HG03521 (cell line): ENCODE measurements at regions not wholly inside any gene's neighbourhood (a gene's known extent, or its start where the extent isn't known, plus 50 kb on each side); places are given as distances from the start of the nearest gene placed in this dataset.

Experiments used
- ATAC-seq: cut with Tn5 transposase; IDR thresholded peaks from one replicate; pipeline ENCODE4 v1.9.1; 2021; ENCODE audit warnings: mild to moderate bottlenecking, moderate library complexity; ENCODE audit not compliant: unreplicated experiment

DNA sequence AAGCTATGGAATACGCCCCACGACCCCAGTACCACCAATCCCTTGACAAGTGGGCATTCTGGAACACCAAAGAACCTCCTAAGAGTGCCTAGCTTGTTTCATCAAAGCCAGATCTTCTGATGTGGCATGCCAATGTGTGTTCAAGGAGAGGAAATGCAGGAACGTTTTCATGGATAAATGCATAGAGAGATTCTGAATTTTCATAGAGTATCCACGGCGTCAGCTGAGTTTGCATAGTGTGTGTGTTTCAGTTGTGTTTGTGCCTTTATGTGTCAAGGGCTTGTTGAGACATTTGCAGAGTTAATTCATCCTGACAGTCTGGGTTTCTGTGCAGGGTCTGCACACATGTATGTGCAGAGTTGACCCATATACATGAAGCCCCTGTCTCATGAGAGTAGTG lies 172.7 kb upstream of the LRFN2 start:
- no peak for ATAC-seq

DNA sequence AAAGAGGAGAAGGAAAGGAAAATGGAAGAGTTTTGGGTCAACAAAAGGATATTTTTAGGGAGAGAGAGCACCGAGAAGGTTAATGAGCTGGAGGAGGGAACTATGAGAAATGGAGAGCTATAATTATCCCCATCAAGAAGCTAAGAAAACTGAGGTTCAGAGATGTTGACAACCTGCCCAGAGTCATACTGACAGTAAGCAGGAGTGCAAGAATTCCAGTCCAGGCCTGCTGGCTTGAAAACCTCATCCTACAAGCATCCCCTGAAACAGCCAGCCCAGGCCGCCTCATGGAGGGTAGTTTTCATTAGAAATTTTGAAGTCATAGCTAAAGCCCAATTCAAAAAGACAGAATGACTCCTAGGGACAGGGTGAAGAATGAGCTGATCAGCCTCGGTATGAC lies 172.1 kb upstream of the LRFN2 start:
- ATAC-seq = no peak

DNA sequence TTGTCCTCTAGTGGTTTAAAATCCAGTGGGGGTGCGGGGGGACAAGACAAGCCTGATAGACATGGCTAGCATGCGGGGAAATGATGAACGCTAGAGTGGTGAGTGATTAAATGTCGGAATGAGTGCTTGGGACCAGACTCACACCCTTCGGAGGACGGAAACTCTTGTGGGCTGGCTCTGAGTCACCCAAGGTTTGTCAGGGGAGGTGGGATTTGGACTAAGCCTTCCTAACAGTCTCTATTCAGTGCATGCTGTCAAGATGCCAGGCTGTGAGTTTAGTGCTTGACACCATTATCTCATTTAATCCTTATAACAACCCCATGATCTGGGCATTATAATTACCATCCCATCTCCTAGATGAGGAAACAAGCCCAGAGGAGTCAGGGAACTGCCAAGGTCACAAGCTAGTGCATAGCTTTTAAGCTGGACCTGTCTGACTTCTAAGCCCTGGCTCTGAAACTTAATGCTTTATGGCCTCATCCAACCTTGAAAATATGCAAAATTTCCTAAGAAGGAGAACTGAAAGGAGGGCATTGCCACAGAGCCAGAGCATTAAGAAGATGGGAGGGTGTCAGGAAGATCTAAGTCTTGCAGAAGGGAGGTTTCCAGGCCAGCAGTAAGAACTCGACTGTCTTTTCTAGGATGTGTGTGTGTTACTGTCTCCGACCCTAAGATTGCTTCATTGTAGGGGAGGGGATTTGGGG lies 168.7 kb upstream of the LRFN2 start:
- ATAC-seq = no peak

DNA sequence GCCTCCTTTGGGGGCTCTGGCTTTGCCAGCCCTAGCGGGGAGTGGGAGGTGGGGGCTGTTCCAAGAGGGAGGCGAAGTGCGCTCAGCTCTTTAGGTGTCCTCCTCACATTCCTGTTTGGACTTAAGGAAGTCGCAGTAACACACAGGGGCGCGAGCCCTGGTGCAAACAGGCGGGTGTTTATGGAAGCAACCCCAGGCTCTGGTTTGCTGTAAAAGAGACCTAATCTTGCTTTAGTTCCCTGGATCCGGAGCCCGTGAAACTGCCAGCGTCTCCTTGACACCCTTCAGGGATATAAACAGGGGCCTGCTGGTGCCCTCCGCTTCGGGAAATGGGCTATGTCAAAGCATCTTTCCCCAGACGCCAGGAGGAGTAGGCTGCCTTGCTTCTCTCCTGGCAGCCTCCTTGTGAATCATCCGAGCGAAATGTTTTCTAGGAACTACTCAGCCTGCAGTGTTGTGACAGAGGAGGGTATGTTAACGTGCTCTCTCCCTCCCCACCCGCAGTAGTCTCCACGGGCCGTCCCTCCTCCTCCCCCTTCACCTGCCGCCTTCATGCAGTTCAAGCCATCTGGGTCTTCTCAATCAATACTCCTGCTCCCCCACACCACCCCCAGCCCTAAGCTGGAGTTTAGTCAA lies 168.0 kb upstream of the LRFN2 start:
- ATAC-seq = no peak

DNA sequence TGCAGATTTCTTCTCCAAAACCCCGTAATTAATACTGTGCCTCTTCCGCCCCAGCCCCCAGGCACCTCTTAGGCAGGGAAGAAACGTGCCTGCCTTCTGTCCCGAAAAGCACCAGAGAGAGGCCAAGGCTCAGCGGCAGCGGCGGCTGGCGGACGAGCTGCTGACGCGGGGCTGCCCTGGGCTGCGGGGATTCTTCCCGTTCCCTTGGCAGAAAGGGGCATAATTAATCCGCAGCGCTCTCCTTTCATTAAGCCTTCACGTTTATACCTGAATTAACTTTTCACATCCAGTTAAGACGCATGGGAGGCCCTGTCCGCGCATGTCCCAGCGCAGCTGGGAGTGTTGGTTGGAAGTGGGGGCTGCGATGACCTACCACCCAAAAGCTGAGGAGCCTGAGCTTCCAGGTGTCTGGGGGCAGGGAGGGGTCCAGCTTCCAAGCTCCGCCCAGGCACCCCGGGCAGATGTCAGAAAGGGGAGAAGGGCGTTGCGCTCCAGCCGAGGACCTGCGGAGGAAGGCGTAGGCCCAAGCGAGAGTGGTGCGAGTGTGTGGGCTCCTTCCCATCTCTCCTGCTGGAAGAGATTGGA lies 167.4 kb upstream of the LRFN2 start:
- no peak for ATAC-seq

DNA sequence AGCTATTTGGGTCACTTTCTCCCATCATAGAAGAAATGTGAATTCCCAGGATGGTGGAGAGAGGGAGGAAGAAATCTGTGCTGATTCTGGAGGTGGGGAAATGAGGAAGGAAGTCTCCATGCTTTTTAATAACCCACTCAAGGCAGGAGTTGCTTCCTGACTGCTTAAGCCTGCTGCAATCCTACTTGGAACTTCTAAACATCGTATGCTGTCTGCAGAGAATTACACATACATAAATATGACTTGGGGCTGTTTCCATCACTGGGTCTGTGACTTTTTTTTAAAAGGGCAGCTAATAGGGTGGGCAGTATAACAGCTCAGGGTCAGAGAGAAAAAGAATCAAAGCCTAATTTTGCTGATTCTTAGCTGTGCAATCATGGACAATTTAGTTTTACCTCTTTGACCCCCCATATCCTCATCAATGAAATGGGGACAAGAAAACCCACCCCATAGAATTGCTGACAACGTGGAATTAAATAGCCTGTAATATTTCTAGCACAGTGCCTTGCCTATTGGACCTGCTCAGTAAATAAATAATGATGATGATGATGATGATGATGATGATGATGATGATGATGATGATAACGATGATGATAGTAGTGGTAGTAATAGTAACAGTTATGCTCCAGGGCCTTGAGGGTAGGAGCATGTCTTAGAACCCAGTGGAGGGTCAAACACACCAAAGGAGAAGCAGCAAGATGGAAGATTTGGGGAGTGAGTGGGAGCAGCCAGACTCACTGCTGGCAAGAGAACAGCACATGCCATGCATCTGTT lies 166.7 kb upstream of the LRFN2 start:
- ATAC-seq = no peak

DNA sequence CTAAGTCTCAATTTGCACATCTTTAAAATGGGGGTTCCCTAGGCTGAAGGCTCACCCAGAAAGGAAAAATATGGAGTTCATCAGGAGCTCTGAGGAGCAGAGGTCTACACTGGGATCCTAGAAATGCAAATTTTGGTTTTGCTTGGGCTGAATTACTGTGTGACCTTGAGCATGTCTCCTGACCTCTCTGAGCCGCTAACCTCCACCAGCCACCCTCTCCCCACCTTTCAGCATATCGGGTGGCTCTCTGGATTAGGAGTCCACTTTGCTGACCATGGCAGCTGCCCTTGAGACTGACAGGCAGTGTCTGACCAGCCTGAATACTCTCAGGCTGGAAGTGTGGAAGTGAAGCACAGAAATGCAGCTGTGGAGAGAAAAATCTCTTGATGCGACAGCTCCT lies 165.9 kb upstream of the LRFN2 start:
- no peak for ATAC-seq

DNA sequence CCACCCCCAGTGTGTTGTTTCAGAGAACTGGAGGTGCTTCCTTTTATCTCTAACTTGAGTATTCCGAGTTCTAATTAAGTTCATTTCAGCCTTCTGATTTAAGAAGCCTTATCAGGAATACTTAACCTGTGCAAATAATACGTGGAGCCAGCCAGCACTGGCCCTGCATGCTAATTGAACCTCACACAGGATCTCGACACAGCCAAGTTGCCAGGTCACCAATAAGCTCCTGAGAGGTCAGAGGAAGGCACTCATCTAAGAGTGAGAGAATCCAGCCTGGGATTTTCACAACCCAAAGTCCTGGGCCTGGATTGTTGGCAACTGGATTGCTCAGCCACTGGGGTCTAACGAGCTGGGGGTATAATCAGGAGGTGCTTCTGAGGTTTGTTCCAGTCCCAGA lies 157.7 kb upstream of the LRFN2 start:
- ATAC-seq = no peak

DNA sequence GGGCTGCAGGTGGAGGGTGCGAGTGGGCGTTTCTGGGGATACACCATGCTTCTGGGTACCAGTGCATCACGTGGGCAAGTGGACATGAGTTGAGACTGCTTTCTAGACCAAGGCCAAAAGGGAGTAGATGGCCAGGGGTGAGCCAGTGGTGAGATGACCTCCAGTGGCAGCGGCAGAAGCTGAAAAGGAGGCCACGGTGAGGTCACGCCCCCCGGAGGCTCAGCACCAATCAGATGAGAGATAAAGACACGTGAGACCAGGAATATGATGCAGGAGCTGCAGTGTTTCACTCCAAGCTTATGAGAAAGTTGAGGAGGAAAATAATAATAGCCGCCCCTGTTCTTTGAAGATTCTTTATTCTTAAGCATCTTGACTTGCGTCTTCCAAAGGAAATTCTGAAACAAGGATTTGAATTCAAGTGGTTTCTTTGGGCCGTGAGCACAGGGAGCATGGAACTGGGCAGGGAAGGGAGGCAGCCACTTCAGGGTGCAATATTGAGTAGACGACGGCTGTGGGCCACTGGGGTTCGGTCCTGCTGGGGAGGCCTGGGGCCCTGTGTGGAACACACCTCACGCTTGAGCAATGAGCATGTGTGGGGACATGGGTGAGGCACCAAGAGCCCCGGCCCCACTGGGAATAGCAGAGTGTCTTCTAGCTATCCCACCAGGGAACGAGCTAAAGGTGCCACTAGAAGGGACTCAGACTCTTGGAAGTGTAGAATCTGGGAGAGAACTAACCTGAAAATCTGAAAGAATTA lies 156.7 kb upstream of the LRFN2 start:
- no peak for ATAC-seq

DNA sequence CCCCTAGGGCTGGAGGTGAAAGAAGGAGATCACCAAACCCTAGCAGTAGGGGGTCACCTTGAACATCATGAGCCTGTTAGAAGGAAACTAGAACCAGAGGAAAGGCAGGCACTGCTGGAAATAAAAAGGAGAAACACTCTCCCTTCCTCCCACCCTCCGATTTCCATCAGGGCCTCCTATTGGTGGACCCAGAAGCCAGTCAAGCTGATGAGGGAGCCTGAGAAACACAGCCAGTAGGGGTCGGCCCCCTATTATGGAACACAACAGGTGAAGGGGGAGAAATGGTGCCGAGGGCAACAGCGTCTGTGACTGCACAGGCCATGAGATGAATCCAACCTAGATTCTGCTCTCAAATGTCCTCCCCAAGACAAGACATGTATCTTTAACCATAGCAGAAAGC lies 156.1 kb upstream of the LRFN2 start:
- no peak for ATAC-seq

DNA sequence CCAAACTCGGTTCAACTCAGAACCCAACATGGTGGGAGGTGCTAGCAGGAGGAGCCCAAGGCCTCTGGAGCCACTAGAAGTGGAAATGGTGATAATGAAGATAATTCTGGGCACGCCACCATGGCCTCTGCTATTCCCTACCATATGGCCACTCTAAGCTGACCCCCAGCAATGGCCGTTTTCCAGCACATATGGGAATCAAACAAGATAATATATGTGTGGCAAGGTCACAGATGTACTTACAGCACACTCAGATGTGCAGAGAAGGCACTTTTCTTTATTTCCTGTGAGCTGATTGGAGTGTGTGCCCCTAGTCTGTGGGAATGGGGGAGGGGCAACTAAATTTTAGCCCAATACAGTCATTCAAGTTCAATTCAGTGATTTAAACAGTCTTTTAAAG lies 153.4 kb upstream of the LRFN2 start:
- no peak for ATAC-seq

DNA sequence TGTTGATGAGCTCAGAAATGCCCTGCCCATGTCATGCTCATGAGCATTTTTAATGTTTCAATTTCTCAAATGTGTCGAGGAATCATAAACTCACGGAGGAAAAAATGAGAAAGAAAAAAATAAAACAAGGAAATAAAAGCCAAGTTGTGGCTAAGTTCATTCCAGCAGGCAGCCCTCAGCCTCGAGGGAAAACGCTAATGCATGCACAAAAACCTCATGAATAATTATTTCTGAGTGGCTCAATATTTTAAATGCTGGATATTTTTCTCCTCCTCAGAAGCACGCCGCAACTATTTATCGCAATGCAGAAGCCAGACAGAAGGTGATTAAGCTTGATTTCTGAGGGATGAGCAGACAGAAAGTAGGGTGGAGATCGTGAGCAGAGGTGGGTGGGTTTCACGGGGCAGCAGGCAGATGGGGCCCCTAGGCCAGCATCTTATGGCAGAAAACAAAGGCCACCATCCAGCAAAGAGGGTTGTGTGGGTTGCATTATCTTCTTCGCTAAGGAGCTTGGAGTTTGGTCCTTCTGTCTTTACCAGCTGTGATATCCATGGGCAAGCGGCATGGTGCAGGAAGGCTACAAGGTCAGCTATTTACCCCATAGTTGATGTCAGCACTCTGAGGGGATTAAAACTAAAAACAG lies 151.5 kb upstream of the LRFN2 start:
- no peak for ATAC-seq

DNA sequence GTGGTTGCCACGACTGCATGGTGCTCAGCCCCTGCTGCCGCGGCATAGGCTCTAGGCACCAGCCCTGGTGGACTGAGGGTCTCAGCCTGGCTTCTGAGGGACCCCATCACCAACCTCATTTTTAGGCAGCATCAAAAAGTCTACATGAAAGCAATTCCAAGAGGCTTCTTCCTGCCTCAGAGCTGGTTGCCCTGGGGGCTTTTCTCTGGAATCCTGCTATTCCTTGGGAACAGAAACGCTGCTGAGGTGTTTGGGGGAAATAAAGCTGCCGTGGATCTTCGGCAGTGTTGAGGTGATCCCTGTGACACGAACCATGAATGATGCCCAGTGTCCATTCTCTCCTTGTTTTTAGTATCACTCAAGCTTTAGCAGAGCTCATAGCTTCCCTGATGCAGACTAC lies 148.4 kb upstream of the LRFN2 start:
- ATAC-seq = no peak

DNA sequence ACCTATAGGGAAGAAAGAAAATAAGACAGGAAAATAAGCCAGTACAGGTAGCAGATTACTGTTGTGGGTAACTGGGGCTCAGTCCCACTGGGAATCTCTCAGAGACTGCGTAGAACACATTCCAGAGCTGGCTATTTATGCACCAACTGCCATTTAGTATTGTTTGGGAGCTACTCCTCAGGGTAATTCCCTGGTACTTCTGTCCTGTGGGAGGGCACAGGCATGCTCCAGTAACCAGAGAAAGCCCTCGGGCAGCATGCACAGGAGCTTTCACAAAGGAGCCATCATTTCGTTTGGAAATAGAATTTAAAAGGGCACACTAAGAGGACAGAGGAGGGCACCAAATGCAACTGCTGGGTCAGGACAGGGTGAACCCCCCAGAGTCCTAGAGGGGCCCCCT lies 148.0 kb upstream of the LRFN2 start:
- no peak for ATAC-seq

DNA sequence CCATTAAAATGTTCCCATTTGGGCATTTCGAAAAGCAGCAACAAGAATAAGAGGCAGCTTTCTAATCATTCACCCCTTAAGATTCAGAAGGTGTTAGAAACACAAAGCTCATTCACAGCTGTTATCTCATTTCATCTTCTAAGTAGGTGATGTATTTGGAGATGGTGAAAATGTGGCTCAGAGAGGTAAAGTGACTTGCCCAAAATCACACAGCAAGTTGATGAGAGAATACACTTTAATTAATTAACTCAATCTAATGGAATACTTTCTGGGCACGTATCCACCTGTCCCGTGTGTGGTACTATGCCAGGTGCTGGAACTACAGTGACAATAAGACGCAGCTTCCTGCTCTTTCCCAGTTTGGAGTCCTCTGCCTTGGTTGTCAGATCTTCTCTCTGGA lies 147.4 kb upstream of the LRFN2 start:
- no peak for ATAC-seq

DNA sequence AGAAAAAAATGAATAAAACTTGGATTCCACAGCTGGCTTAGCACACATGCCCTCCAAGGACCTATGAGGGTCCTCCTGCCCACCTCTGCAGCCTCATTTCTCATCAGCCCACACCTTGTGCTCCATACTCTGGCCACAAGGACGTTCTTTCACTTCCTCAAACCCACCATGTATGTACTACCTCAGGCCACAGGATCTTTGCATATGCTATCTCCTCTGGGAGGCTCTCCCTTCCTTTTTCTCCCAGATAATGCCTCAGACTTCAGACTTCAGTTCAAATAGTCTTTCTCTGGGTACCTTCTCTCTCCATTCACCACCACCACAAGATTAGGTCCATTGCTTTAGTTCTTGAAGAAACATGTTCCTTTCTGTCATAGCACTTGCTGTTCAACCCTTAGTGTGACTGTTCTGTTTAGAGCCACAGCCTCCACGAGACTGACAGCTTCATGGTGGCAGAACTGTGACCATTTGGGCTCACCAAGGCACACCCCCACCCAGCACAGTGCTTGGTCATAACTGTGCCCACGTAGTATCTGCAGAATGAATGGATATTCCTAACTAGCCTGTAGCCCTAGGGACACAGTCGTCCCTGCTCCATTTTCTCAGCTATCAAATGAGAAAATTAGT lies 146.7 kb upstream of the LRFN2 start:
- ATAC-seq = no peak

DNA sequence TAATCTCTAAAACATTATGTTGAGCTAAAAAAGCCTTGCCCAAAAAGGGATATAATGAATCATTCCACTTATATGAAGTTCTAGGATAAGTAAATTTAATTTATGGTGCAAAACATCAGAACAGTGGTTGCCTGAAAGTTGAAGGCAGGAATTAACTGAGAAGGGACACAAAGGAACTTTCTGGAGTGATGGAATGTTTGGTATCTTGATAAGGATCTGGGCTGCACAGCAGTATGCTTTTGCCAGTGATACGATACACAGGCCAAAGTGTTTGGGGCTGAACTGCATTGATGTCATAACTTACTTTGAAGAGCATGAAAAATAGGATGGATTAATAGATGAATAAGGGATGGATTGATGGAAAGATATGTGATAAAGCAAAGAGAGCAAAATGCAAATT lies 146.1 kb upstream of the LRFN2 start:
- no peak for ATAC-seq

DNA sequence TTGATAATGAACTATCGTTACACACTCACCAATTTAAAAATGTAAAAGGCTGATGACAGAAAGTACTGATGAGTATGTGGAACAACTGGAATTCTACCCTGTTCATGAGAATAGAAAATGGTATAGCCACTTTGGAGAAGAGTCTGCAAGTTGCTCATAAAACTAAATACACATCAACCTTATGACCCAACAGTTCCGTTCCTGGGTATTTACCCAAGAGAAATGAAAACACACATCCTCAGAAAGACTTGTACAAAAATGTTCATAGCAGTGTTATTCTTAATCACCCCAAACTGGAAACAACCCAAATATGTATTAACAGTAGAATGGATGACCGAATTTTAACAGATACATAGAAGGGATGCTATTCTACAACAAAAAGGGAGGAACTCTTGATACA lies 145.7 kb upstream of the LRFN2 start:
- no peak for ATAC-seq

DNA sequence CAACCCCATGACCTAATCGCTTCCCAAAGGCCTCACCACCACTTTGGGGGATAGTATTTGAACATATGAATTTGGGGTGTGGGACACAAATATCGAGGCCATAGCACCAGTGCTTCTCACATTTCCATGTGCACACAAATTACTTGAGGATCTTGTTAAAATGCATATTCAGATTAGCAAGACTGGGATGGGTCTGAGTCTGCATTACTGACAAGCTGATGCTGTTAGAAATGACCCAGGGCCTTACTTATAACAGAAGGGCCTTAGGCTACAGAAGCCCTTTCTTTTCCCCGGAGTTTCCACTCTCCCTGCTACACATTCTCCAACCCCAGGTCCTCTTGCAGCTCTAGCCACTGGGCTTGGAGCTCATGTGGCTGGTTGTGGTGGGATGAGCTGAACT lies 141.5 kb upstream of the LRFN2 start:
- ATAC-seq = no peak

DNA sequence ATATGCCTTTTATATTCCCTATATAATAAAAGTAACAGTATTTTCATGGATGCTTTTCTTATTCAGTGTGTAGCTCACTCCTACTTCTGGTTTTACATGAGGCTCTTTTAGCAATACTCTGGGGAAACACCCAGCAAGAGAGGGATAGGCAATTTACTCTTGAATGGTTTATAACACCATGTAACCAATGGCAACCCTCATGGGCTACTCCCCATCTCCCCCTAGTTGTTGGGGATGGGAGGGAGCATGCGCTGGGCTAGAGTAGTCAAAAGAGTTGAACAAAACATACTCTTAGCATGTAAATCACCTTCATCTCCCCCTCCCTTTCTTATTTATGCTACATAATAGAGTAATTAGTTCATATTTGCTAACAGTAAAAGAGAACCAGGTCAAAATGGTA lies 140.1 kb upstream of the LRFN2 start:
- ATAC-seq = no peak
